ENCODE measurements at regions not wholly inside any gene's neighbourhood (a gene's known extent, or its start where the extent isn't known, plus 50 kb on each side); places are given as distances from the start of the nearest gene placed in this dataset.

DNA sequence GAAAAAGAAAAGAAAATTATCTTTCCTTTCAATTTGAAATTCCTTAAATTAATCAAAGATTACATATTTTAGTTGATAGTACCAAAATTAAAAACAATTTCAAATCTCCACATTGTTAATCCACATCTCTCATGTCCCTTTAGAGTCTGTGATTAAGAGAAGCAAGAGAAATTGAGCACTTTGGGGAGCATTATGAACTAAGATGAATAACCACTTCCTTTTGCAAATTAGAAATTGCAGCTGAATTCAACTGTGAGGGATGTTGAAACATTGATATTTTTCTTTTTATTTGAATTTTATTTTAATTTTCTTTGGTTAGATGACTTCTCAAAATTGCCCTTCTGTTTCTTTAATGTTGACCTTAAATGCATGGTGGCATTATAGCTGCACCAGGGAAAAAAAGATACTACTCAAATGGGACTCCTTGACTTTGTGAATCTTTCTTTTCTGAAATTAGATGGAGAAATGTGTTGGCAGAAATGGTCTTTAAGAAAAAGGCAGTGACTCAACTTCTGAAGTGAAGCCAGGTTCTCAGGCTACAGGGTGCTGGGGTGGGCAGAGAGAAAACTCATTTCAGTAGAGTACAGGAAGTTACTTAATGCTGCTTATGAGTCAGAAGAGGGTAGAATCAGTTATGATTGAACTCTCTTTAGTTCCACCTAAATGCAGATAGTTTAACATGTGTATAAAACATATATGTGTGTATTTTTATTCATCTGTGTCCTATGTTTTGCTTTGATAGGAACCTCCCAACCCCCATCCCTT lies 92.0 kb upstream of the TNIP3 start:
- TF ChIP-seq, protein P1, sequence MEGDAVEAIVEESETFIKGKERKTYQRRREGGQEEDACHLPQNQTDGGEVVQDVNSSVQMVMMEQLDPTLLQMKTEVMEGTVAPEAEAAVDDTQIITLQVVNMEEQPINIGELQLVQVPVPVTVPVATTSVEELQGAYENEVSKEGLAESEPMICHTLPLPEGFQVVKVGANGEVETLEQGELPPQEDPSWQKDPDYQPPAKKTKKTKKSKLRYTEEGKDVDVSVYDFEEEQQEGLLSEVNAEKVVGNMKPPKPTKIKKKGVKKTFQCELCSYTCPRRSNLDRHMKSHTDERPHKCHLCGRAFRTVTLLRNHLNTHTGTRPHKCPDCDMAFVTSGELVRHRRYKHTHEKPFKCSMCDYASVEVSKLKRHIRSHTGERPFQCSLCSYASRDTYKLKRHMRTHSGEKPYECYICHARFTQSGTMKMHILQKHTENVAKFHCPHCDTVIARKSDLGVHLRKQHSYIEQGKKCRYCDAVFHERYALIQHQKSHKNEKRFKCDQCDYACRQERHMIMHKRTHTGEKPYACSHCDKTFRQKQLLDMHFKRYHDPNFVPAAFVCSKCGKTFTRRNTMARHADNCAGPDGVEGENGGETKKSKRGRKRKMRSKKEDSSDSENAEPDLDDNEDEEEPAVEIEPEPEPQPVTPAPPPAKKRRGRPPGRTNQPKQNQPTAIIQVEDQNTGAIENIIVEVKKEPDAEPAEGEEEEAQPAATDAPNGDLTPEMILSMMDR (IDR thresholded peaks at IDR 0.05; ENCODE audit: insufficient read depth, low read depth, low read length): no peak
- TF ChIP-seq EZH2 (IDR thresholded peaks at IDR 0.05; ENCODE audit: insufficient read depth, low read length): no peak
